ENCODE measurements at regions not wholly inside any gene's neighbourhood (a gene's known extent, or its start where the extent isn't known, plus 50 kb on each side); places are given as distances from the start of the nearest gene placed in this dataset.

GRCh38 chr15:93176065-93176464 is 87.1 kb upstream of the RGMA start:
- no peak for DNase-seq

- DNase-seq, result no peak
These were observed 85.8 kb upstream of the RGMA start for GRCh38 chr15:93174836-93175235.

DNA sequence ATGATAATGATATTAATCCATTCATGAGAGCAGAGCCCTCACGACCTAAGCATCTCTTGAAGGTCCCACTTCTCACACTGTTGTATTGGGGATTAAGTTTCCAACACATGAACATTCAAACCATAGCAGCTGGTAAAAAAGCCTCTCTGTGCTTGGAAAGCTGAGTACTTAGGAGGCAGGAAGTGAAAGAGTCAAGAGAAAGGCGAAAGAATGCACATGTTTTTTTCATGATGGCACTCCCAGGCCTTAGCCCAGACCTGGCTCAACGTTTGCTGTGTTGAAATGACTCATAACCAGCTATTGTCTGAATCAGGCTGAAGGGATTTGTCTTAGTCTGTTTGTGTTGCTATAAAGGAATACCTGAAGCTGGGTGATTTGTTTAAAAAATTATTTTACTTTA is 84.4 kb upstream of the RGMA start:
- no peak for DNase-seq

DNA sequence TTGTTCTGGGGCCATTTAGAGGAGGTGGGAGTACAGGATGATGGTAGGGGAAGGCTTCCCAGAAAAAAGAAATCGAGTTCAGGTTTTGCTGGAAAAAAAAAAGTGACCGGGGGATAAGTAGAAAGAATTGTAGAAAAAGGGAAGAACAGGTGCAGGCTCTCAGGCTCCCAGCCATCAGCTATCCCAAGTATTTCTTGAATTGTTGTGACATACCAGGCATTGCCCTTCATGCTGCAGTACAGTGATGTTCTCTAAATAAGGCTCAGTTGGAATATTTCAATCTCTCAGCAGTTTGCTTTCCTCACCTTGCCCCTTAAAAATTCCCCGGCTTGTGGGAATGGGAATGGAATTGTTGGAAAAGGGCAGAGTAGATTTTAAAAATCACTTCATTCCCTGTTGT is 82.5 kb upstream of the RGMA start:
- DNase-seq, result no peak

GRCh38 chr15:93170329-93170728 is 81.3 kb upstream of the RGMA start:
- no peak for DNase-seq

DNA sequence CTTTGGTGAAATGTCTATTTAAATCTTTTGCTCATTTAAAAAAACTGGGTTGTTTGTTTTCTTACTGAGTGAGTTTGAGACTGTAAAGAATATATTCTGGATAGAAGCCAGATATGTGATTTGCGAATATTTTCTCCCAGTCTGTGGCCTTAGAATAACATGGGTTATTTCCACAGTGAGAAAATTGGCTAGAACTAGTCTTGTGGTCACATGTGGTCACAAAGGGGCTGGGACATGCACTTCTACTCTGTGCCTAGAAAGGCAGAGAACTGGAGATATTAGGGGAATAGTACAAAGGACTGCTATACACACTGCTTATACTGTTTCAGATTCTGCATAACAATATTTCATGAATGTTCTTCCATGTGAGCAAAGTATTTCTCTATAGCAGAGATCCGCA is 79.9 kb upstream of the RGMA start:
- no peak for DNase-seq

GRCh38 chr15:93167291-93167690 is 78.3 kb upstream of the RGMA start:
- DNase-seq, result no peak

DNA sequence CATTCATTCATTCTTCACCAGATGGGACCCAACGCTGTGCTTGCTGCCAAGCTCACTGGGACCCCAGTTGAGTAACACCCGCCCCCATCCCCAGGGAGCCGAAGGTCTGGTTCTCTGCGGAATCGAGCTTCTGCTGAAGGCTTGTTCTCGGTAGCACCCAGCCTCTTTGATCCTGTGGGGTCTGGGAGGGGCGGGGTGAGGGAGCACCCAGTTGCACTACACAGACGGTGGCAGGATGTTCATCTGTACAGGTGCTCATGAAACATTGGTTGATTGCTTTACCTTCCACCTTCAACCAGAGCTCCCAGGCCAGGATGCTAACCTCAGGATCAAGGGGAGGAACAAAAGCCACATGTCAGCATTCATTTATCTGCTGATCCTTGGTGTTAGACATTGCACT is 77.7 kb upstream of the RGMA start:
- no peak for DNase-seq

DNA sequence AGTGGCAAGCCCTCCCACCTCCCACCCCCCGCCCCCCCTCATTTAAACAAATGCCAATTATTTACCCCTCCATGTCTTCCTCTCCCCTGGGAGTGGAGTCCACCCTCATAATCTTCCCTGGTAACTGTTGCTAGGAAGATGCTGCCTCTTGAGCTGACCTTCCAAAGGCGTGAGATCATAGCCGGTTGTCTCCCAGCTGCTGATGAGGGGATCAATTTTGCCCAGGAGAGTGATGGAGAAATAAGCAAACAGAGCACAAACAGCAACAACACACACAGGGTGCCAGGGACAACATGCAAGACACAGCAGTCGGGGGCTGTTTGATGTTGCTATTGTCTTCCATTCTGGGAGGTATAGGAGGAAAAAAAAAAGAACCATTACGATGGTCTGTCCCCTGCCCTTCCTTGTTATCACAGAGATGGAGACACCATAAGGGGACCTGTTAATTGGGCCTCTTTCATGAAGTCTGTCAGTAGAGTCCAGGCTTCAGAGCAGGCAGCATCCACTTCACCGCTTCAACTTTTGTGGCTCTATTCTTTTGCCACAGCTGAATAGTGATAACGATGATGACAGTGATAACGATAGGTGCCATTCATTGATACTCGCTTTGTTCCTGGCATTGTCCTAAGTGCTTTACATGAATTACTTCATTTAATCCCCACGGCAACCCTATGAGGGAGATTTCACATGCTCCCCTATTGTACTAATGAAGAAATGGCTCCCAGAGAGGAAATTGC is 76.9 kb upstream of the RGMA start:
- no peak for DNase-seq

DNA sequence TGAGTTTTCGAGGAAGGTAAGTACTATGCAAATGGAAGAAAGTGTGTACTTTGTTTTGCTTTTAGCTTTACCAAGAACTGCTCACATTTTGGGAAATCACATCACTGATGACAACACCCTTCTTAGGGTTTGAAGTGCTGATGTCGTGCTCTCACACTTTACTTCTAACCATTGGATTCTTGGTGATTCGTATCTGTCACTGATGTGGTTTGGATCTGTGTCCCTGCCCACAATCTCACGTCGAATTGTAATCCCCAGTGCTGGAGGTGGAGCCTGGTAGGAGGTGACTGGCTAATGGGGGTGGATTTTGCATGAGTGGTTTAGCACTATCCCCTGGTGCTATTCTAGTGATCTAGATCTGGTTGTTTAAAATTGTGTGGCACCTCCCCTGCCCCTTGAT is 75.4 kb upstream of the RGMA start:
- DNase-seq, result no peak

- DNase-seq, result no peak
These were observed 73.5 kb upstream of the RGMA start for GRCh38 chr15:93162560-93162959.

DNA sequence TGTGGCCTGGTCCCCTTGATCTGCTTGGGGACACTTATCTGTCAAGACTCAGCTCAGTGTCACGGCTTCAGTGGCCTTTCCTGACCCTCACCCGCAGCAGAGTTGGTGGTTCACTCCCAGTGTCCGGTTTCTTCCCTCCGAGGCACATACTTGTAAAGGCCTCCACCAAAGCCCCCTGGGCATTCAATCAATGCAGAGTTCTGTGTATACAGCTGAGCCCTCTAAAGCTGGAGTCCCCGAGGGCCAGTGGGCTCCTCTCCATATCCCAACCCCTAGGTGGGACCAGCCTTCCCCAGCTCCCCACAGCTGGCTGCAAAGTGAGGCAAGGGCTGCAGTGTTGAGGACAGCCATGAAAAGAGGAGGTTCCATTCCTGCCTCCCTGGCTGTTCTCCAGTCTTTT is 70.9 kb upstream of the RGMA start:
- no peak for DNase-seq

- no peak for DNase-seq
These were observed 69.3 kb upstream of the RGMA start for GRCh38 chr15:93158097-93158900.

- DNase-seq, result no peak
These were observed 65.7 kb upstream of the RGMA start for GRCh38 chr15:93154666-93155065.

DNA sequence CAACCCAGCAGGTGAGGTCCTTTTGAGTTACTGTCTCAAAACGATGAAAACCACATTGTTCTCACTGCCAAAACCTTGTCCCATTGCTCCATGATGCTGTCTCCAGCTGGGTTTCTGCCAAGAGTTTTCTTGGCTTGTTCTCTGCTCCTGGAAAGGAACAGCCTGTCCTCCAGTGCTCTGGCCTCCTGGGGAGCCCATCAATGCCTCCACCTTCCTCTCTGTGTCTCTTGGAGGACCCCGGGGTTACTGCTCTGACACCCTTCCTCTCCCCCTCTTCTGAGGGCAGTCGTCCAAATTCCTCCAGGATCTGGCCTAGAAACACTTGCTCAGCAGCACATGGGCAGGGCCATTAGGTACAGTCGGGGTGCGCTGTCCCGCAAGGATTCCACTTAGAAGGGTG is 63.9 kb upstream of the RGMA start:
- peak; percentile 37 for DNase-seq

DNA sequence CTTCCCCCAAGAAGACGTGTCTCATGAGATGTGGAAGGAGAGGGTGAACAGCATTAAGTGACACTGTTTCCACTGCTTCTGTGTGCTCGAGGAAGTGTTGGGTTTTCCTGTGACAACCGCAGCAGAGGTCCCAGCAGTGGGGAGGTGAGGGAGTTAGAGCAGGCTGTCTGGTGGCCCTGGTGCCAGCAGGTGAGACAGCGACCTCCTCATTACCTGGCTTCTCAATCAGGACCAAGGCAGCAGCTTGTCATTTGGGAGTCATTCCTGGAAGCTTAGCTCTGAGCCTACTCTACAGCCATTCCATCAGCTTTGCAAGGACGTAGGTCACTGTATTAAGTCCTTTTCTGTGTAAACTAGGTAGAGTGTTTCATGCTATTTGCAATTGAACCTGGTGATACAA is 63.3 kb upstream of the RGMA start:
- DNase-seq, result no peak

DNA sequence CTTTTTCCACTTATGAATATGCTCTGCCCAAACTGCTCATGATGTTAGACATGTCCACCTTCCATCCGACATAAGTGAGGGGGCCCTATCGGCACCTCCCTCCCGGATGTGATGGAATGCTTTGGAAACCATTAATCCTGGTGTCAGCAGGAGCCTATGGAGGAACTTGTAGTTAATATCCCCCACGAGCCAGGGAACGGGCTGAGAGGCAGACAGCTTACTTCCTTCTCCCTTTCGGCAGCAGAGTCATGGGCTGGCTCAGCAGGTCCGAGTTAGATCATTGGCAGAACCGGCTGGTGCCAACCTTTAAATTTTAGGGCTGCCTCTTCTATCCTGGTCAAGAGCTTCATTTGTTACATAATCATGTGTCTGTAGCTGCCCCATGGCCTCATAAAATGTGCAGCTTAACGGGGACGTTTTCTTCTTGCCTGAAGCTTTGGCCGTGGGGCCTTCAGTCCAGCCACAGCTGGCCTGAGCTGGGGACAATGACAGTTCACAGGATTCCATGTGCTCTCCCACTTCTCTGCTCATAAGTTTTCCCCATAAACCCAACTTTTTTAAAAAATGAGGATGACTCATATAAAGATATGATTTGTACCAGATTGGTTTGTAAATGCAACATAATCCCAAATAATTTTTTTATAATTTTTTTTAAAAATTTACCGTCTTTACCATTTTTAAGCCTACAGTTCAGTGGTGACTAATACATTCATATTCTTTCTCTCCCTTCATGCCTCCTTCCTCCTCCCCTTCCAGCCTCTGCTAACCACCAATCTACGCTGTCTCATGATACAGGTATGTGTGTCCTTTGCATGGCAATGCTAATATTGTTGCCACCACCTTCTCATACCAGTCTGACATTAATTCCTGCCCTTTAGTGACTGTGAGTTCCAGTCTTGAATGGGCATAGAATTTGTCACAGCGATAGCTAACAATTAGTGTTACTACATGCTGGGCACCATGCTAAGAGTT is 62.2 kb upstream of the RGMA start:
- no peak for DNase-seq

DNA sequence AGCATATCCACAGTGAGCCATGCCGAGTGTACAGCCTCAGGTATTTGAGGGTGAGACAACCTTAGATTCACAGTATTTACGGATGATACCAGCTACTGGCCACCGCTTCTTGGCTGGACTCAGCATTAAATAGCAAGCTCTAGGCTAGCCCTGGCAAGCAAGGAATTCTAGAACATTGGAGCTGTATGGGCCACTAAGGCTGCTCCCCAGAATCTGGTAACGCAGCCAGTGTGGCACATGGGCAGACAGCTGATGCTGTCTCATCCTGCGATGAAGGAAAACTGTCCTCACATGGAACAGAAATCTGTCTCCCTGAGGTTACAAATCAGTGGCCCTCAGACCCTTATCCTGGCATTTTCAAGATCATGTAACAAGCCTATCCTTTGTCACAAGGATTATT is 57.6 kb upstream of the RGMA start:
- DNase-seq, result no peak

GRCh38 chr15:93146196-93146595 is 57.2 kb upstream of the RGMA start:
- no peak for DNase-seq

DNA sequence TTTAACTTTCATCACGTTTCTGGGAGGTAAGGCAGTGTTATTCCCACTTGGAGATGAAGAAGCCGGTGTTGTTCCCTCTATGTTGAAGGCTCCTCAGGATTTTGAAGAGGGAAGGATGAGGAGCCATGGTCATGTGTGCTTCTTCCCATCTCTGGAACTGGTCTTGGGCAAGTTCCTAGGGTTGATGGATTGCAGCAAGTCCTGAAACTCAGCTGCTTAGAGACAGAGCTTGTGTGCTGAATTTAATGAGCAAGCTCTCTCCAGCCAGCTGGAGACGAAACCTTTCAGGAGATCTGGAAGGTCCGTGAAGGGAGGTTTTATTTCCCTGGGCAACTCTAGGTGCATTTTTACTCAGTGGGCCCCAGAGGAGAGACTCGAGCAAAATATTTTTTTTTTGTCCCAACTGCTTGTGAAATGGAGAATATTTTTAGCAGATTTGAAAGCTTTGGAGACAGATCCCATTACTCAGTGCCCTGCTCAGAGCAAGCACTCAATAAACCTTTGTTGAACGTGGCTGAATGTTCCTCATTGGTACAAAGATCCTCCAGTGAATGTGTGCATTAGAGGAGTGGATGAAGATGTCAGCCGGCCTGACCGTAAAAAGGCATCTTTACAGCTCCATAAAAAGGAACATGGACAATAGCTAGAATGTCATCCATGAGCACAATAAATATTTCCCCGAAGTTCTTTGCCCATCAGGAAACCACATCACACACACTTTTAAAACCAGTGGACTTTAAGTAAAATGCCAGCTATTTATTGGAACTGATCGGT is 55.6 kb upstream of the RGMA start:
- DNase-seq, result no peak

DNA sequence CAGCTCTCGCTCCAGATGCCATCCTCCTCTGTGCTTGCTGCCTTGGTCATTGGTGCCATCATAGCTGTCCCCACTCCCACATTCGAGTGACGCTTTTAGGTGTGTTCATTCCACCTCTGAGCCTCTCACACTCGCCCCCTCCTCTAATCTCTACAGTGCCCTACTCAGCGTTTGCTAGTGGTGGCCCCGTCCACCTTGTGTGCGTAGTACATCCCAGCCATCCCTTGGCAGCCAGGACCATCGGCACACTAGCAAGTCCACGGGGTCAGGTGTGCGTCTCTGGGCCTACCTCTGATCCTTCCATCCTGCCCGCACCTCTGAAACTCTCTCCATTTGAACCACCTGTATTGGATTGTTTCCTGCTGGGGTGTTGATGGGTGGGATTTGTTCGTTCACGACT is 54.2 kb upstream of the RGMA start:
- DNase-seq, result no peak

GRCh38 chr15:93141371-93141794 is 52.4 kb upstream of the RGMA start:
- no peak for DNase-seq

- DNase-seq, result no peak
These were observed 50.4 kb upstream of the RGMA start for GRCh38 chr15:93139436-93139835.
